ENCODE measurements at regions not wholly inside any gene's neighbourhood (a gene's known extent, or its start where the extent isn't known, plus 50 kb on each side); places are given as distances from the start of the nearest gene placed in this dataset.

GRCh38 chr9:88268886-88269285 lies 119.4 kb upstream of the SPIN1 start:
- intact Hi-C loops (cut with DNase I; ENCODE audit: low total_unique reads) = no loop called here
- TF ChIP-seq POLR2AphosphoS5 (IDR thresholded peaks at IDR 0.05) (no peak), POLR2A (IDR thresholded peaks at IDR 0.05) (no peak), CTCF (IDR thresholded peaks at IDR 0.05) (no peak)
- DNase-seq (ENCODE audit: low spot score in 2 of 2) = no peak
- H3K4me1 ChIP-seq = no peaks in the 10 kb centered on the region
- no peak overlapping the region for H3K4me3 ChIP-seq
- H3K36me3 ChIP-seq = no peaks in the 10 kb centered on the region
- H3K27me3 ChIP-seq = no peaks in the 10 kb centered on the region
- no peak overlapping the region for H3K27ac ChIP-seq
- H3K9me3 ChIP-seq = no peaks in the 10 kb centered on the region

- no peak overlapping the region for H3K27ac ChIP-seq
- no peak for DNase-seq (ENCODE audit: low spot score in 2 of 2)
- TF ChIP-seq POLR2AphosphoS5 (IDR thresholded peaks at IDR 0.05) (no peak), POLR2A (IDR thresholded peaks at IDR 0.05) (no peak), CTCF (IDR thresholded peaks at IDR 0.05) (no peak)
- H3K27me3 ChIP-seq = no peaks in the 10 kb centered on the region
- intact Hi-C loops (cut with DNase I; ENCODE audit: low total_unique reads) = no loop called here
- H3K36me3 ChIP-seq = no peaks in the 10 kb centered on the region
- no peaks in the 10 kb centered on the region for H3K4me1 ChIP-seq
- no peak overlapping the region for H3K4me3 ChIP-seq
- no peaks in the 10 kb centered on the region for H3K9me3 ChIP-seq
Measured at GRCh38 chr9:88267283-88267682, 121.0 kb upstream of the SPIN1 start.

GRCh38 chr9:88266416-88266815 lies 121.8 kb upstream of the SPIN1 start:
- Histone ChIP-seq H3K4me1 (no peaks in the 10 kb centered on the region), H3K36me3 (no peaks in the 10 kb centered on the region), H3K27ac (no peak overlapping the region), H3K27me3 (no peaks in the 10 kb centered on the region), H3K4me3 (no peak overlapping the region), H3K9me3 (no peaks in the 10 kb centered on the region)
- intact Hi-C loops (cut with DNase I; ENCODE audit: low total_unique reads) = no loop called here
- TF ChIP-seq POLR2A (IDR thresholded peaks at IDR 0.05) (no peak), POLR2AphosphoS5 (IDR thresholded peaks at IDR 0.05) (no peak), CTCF (IDR thresholded peaks at IDR 0.05) (no peak)
- no peak for DNase-seq (ENCODE audit: low spot score in 2 of 2)

- Histone ChIP-seq H3K27me3 (no peaks in the 10 kb centered on the region), H3K4me3 (no peak overlapping the region), H3K27ac (no peak overlapping the region), H3K9me3 (no peaks in the 10 kb centered on the region), H3K36me3 (no peaks in the 10 kb centered on the region), H3K4me1 (no peaks in the 10 kb centered on the region)
- TF ChIP-seq CTCF (IDR thresholded peaks at IDR 0.05) = no peak
- no peak for TF ChIP-seq POLR2A (IDR thresholded peaks at IDR 0.05)
- no peak for TF ChIP-seq POLR2AphosphoS5 (IDR thresholded peaks at IDR 0.05)
- intact Hi-C loops (cut with DNase I; ENCODE audit: low total_unique reads) = loop anchor here (10.0 kb wide), 1 partner anchor 1396 kb away; no protein-coding TSS in a partner anchor
- DNase-seq (ENCODE audit: low spot score in 2 of 2) = no peak
Measured at GRCh38 chr9:88259001-88259400, 120.7 kb upstream of the SPATA31C2 start.

GRCh38 chr9:88258601-88259000 lies 120.3 kb upstream of the SPATA31C2 start:
- no peak overlapping the region for H3K27ac ChIP-seq
- intact Hi-C loops (cut with DNase I; ENCODE audit: low total_unique reads) = loop anchor here (10.0 kb wide), 1 partner anchor 1396 kb away; no protein-coding TSS in a partner anchor

More at GRCh38 chr9:88258601-88259000, 120.3 kb upstream of the SPATA31C2 start:
- peak; percentile 50 to 58 for DNase-seq (ENCODE audit: low spot score in 2 of 2)
- Histone ChIP-seq H3K9me3 (no peaks in the 10 kb centered on the region), H3K4me3 (peak overlapping the region in 1 of 3 donors; percentile 30), H3K36me3 (no peaks in the 10 kb centered on the region), H3K27me3 (no peaks in the 10 kb centered on the region), H3K4me1 (no peaks in the 10 kb centered on the region)
- TF ChIP-seq POLR2AphosphoS5 (IDR thresholded peaks at IDR 0.05) (no peak), CTCF (IDR thresholded peaks at IDR 0.05) (no peak), POLR2A (IDR thresholded peaks at IDR 0.05) (no peak)
